Natural killer cell (primary cell): ENCODE measurements at regions not wholly inside any gene's neighbourhood (a gene's known extent, or its start where the extent isn't known, plus 50 kb on each side); places are given as distances from the start of the nearest gene placed in this dataset.

Experiments used
- ATAC-seq, 3 donors: fragments of 150-1000 bp in 2 of 3; fragments of 200-7000 bp in 1 of 3; cut with Tn5 transposase; 1 replicate in 1 of 3; 2 replicates in 2 of 3; pipeline ENCODE4 v1.10.0; 2021; ENCODE audit warnings: mild to moderate bottlenecking in 2 of 3, moderate library complexity in 2 of 3
- DNase-seq, 2 donors: peaks; one replicate each; pipeline versions ENCODE4 v3.0.0 to v3.0.0-alpha.2; 2013 to 2021; ENCODE audit warnings: mixed read lengths in 1 of 2
- H3K27ac ChIP-seq: one replicate; pipeline ENCODE4 v1.5.1; 2013; ENCODE audit warnings: mild to moderate bottlenecking, low read length
- H3K27me3 ChIP-seq: one replicate; pipeline ENCODE4 v1.6.1; 2013; ENCODE audit warnings: low read length; ENCODE audit not compliant: control insufficient read depth, insufficient read depth
- H3K36me3 ChIP-seq: one replicate; pipeline ENCODE4 v1.6.1; 2013; ENCODE audit warnings: low read length; ENCODE audit not compliant: control insufficient read depth, insufficient read depth
- H3K4me1 ChIP-seq: one replicate; pipeline ENCODE4 v1.6.1; 2013; ENCODE audit warnings: low read length; ENCODE audit not compliant: control insufficient read depth, insufficient read depth
- H3K4me3 ChIP-seq: one replicate; pipeline ENCODE4 v1.5.1; 2013; ENCODE audit warnings: low read length
- H3K9me3 ChIP-seq: one replicate; pipeline ENCODE4 v1.6.1; 2013; ENCODE audit warnings: low read length; ENCODE audit not compliant: control insufficient read depth, insufficient read depth
- H3K27ac Mint-ChIP-seq, 2 donors: one replicate each; pipeline ENCODE4 v1.8.0; 2022; ENCODE audit warnings: mild to moderate bottlenecking in 2 of 2, mixed read lengths in 2 of 2, moderate library complexity in 1 of 2
- H3K27me3 Mint-ChIP-seq, 2 donors: one replicate each; pipeline ENCODE4 v1.8.0; 2022; ENCODE audit warnings: low read depth in 2 of 2, mixed read lengths in 2 of 2
- H3K36me3 Mint-ChIP-seq: one replicate; pipeline ENCODE4 v1.8.0; 2022; ENCODE audit warnings: mixed read lengths
- H3K4me1 Mint-ChIP-seq, 2 donors: one replicate each; pipeline ENCODE4 v1.8.0; 2022; ENCODE audit warnings: mixed read lengths in 2 of 2
- H3K4me3 Mint-ChIP-seq: one replicate; pipeline ENCODE4 v1.8.0; 2022; ENCODE audit warnings: mild to moderate bottlenecking, moderate library complexity, mixed read lengths
- H3K9me3 Mint-ChIP-seq, 2 donors: one replicate each; pipeline ENCODE4 v1.8.0; 2022; ENCODE audit warnings: mixed read lengths in 2 of 2
- WGBS: methylation state at CpG from one replicate; pipeline ENCODE4 v1.1.7; 2013; ENCODE audit warnings: missing lambda C conversion rate; ENCODE audit not compliant: insufficient coverage; 5-methylcytosine and 5-hydroxymethylcytosine counted together
- intact Hi-C: fragments of 100-400 bp; cut with micrococcal nuclease; formaldehyde crosslinking; loops from one replicate; pipeline ENCODE4 v1.14.2; 2022
- TF ChIP-seq, protein P1 (sequence below): fragments of 200-600 bp; IDR thresholded peaks from one replicate; pipeline ENCODE4 v1.8.0; 2022; ENCODE audit warnings: antibody characterized with exemption

DNA sequence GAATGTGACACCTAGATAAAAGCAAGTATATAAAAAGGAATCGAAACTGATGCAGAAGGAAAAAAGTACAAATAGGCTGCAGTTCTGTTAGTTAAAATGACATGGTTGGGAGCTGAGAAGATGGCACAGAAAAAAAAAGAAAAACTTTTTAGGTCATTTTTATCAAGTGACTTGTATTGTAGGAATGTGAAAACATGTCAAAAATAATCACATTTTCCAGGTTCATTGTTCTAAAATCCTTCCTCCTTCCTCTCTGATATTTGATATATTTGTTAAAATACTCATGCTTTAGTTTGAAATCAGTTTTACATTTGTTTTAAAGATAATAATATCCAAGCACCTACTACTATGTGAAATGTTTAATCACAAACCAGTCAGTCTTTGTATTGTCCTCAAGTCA lies 507.9 kb downstream of the PRKD1 start:
- H3K4me3 ChIP-seq: no peak overlapping the region
- no peaks in the 10 kb centered on the region for H3K27me3 ChIP-seq
- DNase-seq (no peak), ATAC-seq (no peak)
- intact Hi-C loops: no loop called here
- 86% methylated on average over 1 of the region's 1 CpG for WGBS
- H3K4me1 ChIP-seq: no peaks in the 10 kb centered on the region
- no peaks in the 10 kb centered on the region for H3K36me3 ChIP-seq
- H3K27me3 Mint-ChIP-seq: no peaks in the 10 kb centered on the region
- no peak overlapping the region for H3K27ac Mint-ChIP-seq
- H3K27ac ChIP-seq: no peak overlapping the region
- H3K4me1 Mint-ChIP-seq: no peaks in the 10 kb centered on the region
- TF ChIP-seq, protein P1, sequence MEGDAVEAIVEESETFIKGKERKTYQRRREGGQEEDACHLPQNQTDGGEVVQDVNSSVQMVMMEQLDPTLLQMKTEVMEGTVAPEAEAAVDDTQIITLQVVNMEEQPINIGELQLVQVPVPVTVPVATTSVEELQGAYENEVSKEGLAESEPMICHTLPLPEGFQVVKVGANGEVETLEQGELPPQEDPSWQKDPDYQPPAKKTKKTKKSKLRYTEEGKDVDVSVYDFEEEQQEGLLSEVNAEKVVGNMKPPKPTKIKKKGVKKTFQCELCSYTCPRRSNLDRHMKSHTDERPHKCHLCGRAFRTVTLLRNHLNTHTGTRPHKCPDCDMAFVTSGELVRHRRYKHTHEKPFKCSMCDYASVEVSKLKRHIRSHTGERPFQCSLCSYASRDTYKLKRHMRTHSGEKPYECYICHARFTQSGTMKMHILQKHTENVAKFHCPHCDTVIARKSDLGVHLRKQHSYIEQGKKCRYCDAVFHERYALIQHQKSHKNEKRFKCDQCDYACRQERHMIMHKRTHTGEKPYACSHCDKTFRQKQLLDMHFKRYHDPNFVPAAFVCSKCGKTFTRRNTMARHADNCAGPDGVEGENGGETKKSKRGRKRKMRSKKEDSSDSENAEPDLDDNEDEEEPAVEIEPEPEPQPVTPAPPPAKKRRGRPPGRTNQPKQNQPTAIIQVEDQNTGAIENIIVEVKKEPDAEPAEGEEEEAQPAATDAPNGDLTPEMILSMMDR: no peak
- peaks cover 6 to 11% of the 10 kb centered on the region in 2 donors for H3K9me3 Mint-ChIP-seq
- no peaks in the 10 kb centered on the region for H3K9me3 ChIP-seq
- no peak overlapping the region for H3K4me3 Mint-ChIP-seq
- H3K36me3 Mint-ChIP-seq: no peaks in the 10 kb centered on the region

DNA sequence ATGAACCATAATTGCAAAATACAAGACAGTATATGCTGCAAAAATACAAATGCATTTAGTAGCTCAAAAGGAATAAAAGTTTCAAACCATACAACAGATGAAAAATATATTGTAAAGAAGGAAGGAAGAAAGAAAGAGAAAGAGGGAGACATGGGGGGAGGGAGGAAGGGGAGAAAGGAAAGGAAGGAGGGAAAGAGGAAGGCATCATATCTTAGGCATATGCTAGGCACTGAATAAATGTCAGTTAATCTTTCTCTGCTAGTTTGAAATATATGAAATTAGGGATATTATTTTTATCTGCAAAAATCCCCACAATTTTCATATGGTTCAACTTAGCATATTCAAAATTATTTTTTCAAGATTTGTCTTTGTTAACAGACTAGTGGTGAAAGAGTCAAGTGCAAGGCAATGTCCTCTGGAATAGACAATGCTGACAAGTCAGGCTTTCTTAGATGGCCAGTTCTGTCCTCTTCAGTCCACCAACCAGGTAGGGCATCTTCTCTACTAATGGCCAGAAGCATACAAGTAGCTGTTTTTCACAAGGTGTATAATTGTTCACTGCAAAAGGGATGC lies 506.4 kb downstream of the PRKD1 start:
- DNase-seq (no peak), ATAC-seq (no peak)
- no peak overlapping the region for H3K4me3 ChIP-seq
- no peaks in the 10 kb centered on the region for H3K9me3 ChIP-seq
- Mint-ChIP-seq H3K36me3 (no peaks in the 10 kb centered on the region), H3K27ac (no peak overlapping the region), H3K4me3 (no peak overlapping the region), H3K27me3 (no peaks in the 10 kb centered on the region), H3K4me1 (no peaks in the 10 kb centered on the region), H3K9me3 (peaks cover 6 to 11% of the 10 kb centered on the region in 2 donors)
- H3K36me3 ChIP-seq: no peaks in the 10 kb centered on the region
- intact Hi-C loops: no loop called here
- no peaks in the 10 kb centered on the region for H3K4me1 ChIP-seq
- TF ChIP-seq, protein P1: no peak
- no peak overlapping the region for H3K27ac ChIP-seq
- H3K27me3 ChIP-seq: no peaks in the 10 kb centered on the region

DNA sequence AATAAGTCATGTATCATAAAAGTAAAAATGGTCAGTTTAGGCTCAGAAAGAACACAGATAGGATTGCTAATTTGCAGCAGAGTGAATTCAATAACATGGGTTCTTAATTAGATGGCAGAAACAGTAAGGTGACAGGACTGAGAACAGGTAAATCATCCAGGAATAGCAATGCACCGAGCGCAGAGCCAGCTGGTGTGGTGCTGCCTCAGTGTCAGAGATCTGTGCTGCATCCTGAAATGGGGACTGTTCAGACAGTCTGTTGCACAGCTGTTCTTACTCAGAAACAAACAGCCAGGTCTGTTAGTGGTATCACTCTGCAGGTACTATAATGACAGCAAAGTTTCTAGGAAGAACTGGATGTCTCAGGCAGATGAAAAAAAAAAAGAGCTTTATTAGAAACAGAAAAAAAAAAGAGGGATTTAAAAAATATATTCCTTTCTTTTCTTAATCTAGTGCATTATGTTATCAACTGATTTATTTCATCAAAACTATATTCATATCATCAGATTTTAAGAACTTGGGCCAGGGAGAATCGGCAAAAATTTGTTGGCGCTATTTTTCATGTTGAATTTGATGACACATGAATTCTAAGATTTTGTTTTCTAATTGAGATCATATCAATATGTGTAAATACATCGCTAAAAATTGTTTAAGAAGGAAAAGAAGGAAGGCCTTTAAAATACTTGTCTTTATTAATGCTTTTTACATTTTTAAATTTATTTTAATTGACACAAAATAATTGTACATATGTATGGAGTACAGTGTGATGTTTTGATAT lies 501.8 kb downstream of the PRKD1 start:
- H3K27me3 Mint-ChIP-seq: no peaks in the 10 kb centered on the region
- 94% methylated on average over 4 of the region's 5 CpGs for WGBS
- TF ChIP-seq, protein P1: no peak
- DNase-seq (no peak), ATAC-seq (no peak)
- peaks cover 14% of the 10 kb centered on the region in 2 donors for H3K9me3 Mint-ChIP-seq
- Histone ChIP-seq H3K4me1 (no peaks in the 10 kb centered on the region), H3K27ac (no peak overlapping the region), H3K9me3 (peaks cover 2% of the 10 kb centered on the region), H3K4me3 (no peak overlapping the region), H3K36me3 (no peaks in the 10 kb centered on the region), H3K27me3 (no peaks in the 10 kb centered on the region)
- H3K4me1 Mint-ChIP-seq: no peaks in the 10 kb centered on the region
- H3K4me3 Mint-ChIP-seq: no peak overlapping the region
- H3K36me3 Mint-ChIP-seq: peaks cover 13% of the 10 kb centered on the region
- intact Hi-C loops: no loop called here
- H3K27ac Mint-ChIP-seq: no peak overlapping the region

DNA sequence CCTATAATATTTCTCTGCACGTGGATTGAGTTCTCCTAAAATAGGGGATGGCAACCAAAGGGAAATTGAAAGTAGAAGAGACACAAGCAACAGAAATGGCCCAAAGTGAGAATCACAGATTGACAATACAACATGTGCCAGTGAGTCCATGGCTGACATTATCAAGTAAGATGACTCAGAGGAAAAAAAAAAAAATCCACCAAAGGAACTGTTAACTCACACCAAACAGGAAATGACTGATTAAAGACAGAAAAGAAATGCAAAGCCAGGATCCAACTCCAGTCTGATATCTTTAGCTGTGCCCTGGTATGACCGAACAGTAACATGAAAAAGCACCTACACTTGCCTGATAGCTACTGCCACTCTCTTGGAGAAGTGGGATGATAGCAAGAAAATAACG lies 485.0 kb downstream of the PRKD1 start:
- H3K4me3 ChIP-seq: no peak overlapping the region
- H3K9me3 Mint-ChIP-seq: peaks cover 22 to 30% of the 10 kb centered on the region in 2 donors
- no peaks in the 10 kb centered on the region for H3K27me3 Mint-ChIP-seq
- H3K4me1 ChIP-seq: no peaks in the 10 kb centered on the region
- H3K27me3 ChIP-seq: no peaks in the 10 kb centered on the region
- DNase-seq (no peak), ATAC-seq (no peak)
- H3K36me3 ChIP-seq: no peaks in the 10 kb centered on the region
- no peaks in the 10 kb centered on the region for H3K9me3 ChIP-seq
- no peaks in the 10 kb centered on the region for H3K4me1 Mint-ChIP-seq
- H3K4me3 Mint-ChIP-seq: no peak overlapping the region
- peaks cover 8% of the 10 kb centered on the region for H3K36me3 Mint-ChIP-seq
- TF ChIP-seq, protein P1: no peak
- intact Hi-C loops: no loop called here
- WGBS: 77% methylated on average over 1 of the region's 3 CpGs
- no peak overlapping the region for H3K27ac Mint-ChIP-seq
- no peak overlapping the region for H3K27ac ChIP-seq
